Stimulated activated CD4-positive, alpha-beta T cell treated with anti-CD3 and anti-CD28 coated beads, Interleukin-4, amount 100 ng/mL, for 24 hours (primary cell): ENCODE measurements at regions not wholly inside any gene's neighbourhood (a gene's known extent, or its start where the extent isn't known, plus 50 kb on each side); places are given as distances from the start of the nearest gene placed in this dataset.
A peak's percentile ranks its signal among the peaks of the same experiment; 100 is the strongest.

Experiments
- DNase-seq: peaks from one replicate; pipeline ENCODE4 v3.0.0-alpha.2; 2020

DNA sequence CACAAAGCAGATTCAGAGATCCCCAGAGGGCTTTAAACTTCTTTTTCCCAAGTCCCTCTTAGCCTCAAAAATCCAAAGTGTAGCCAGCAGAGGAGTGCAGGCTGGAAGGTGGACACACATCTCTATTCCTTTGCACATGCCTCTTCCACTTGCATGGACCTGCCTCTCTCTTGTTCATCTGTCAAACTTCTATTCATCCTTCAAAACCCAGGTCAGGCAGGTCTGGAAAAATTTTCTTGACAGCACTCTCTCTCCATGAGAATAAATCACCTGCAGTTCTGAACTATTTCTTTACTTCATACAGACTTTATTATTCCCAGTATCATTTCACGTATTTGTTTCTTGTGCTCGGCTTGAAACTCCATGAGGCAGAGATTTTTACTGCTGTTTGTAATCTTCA, 127.5 kb downstream of the SS18 start:
- DNase-seq = no peak

DNA sequence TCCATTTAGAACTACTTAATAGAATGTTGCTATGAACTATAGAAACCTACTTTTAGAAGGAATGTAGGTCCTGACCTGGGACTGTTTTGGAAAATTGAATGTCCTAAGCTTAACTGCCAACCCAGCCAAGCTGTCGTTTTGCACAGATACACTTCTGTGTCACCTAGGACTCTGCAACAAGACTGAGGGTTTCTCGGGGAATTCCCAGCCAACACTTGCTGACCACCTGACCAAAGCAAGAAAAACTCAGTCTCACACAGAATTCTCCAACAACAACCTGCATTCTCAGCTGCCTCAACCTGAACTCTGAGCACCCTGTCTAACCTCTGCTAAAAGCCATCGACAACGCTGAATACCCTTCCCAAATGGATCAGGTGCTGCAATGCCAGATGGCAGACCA, 128.2 kb downstream of the SS18 start:
- DNase-seq = no peak

DNA sequence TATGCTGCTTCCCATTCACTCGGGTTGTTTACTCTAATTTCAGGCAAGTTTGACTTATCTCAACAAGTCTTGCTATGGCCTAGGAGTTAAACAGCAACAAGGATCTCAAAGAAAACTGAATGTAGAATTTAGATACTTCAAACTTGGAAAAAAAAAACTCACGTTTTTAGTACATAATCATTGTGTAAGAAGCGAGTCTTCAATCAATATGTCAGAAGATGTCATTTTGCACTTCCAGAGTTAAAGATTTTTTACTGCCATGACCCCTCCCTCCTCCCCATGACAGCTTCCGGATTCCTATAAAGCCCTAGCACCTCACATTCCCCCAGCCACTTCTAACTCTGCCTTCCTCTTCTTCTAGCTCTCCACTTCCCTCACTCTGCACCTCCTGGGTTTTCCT, 133.4 kb downstream of the SS18 start:
- no peak for DNase-seq

DNA sequence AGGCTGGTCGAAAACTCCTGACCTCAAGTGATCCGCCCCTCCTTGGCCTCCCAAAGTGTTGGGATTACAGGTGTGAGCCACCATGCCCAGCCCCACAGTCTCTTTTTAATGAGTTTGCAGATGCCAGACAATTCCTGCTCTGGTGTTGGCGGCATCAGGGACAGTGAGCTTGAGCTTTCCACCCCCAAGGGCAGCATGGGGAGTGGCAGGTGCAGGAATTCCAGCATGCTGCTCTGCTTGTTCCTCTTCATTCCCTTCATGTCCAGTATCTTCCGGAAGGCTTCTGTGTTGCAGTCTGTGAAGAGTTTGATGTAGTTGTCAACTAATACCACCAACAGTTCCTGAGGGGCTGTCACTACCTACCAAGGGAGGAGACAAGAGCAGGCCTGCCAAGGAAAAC, 137.3 kb downstream of the SS18 start:
- DNase-seq = no peak

DNA sequence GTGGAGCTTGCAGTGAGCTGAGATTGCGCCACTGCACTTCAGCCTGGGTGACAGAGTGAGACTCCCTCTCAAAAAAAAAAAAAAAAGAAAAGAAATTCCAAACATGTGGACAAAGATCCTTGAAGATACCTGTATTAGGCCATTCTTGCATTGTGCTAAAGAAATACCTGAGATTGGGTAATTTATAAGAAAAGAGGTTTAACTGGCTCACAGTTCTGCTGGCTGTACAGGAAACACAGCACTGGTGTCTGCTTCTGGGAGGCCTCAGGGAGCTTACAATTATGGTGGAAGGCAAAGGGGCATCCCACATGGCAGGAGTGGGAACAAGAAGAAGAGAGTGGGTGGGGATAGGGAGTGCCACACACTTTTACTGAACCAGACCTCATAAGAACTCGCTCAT, 140.1 kb downstream of the SS18 start:
- DNase-seq = no peak

DNA sequence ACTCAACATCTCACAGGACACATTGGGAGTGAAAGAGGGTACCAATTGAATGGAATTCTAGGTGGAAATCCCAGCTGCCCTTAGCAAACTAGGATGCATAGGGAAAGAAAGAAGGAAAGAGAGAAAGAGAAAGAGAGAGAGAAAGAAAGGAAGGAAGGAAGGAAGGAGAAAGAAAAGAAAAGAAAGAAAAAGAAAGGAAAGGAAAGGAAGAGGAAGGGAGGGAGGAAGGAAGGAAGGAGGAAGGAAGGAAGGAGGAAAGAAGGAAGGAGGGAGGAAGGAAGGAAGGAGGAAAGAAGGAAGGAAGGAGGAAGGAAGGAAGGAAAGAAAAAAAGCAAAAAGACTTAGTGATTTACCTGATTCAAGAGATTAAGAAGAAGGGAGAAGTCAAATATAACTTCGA, 143.9 kb downstream of the SS18 start:
- DNase-seq = no peak

DNA sequence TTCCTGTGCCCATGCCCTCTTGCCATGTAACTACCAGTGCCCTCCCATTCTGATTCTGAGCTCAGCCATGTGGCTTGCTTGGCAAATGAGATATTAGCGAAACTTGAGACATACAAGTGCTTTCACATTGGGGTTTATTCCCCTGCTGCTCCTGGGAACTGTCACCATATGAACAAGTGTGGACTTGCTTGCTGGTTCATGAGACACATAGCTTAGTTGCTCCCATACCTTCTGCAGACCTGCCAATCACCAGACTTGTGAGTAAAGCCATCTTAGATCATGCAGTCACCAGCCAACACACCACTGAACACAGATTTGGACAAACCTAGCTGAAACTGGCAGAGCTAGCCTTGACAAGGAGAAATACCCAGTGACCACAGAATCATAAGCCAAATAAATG, 155.1 kb downstream of the SS18 start:
- no peak for DNase-seq

DNA sequence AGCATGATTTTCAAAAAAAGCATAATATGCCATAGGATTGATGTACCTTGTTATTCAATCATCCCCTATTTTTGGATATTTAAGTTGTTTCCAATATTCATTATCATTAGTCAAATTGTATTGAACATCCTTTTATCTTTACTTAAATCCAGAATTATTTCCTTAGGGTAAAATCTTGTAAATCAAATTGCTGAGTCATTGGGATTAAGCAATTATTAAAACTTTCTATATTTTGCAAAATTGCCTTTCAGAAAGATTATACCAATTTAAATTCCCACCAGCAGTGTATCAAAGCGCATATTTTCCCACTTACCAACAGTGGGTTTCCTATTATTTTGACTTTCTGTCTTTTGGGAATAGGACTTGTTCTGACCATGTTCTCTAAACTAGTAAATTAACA, 159.3 kb downstream of the SS18 start:
- DNase-seq = no peak

DNA sequence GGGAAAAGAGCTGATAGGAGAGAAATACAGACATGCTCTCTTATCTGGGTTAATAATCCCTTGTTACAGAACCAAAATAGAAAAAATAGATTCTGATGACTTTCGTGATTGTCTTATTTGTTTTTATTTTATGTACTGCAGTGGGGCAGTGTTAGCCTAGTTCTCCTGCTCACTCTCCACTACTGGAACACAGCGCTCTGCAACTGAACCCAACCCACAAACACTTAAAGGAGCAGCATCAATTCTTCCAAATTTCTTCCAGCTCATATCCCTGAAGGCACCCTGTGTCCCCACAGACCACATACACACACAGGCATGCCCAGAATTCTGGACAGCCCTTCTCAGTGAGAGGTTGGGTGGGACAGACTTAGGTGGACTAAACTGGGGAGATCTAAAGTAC, 160.6 kb downstream of the SS18 start:
- DNase-seq = no peak

DNA sequence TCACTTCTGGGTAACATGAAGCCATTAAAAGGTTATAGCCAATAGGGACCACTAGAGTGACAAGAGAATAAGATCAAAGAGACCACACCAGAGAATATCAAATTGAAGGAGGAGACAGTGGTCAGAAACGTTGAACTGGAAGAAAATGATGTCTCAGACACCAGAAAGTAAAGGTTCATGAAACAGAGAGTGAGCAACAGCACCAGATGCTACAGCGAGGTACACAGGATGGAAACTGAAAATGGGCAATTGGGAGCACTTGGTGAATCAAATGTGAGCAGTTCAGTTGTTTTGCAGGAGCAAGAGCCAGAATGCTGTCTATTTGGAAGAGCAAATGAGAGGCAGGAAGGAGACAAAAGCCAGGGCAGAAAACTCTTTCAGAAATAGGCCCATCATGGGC, 162.6 kb downstream of the SS18 start:
- no peak for DNase-seq

DNA sequence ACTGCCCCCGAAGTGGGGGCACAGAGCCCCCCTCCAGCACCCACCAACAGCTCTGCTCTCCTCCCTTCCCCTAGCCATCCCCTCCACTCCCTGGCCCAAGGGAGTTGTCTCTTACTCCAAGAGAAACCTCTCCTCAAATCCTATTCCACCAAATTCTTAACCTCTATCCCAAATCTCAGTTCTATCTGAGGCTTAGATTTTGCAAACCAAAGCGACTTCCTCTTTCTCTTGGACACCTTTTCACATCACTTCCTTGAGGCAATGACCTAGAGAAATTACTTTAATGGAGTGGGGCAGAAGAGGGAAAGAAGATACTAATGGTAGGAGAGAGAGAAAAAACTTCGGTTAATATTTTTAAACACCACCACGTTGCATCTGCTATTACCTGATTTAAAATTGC, 167.2 kb downstream of the SS18 start:
- no peak for DNase-seq

DNA sequence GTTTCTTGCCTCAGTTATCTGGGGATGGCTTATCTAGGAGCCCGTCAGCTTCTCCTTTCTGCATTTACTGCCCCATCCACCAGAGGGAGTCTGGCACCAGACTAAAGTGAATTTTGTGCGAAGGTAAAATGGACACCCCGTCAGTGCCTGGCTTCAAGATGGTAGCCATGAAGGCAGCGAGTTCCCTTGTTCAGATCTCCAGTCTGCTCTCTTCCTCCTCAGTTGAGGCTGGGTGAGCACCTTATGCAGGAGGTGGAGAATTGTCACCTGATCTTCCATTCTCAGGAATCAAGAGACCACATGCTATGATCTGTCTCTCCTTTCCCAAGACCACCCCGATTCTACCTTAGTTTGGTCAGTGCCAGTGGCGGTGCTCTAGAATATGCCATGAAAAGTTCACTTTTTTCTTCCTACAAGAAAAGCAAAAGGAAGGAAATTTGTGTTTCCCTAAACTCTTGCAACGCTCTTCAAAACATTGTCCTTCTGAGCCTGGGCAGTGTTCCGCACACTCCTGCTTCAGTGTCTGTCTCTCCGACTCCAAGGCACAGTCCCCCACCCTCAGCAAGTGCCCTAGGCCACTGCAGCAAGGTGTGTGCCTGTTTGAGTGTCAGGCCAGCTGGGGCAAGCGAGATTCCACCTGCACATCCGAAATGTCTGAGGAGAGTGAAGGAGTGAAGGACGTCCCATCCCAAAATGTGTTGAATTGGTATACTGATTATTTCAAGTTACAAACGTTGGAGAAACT, 168.6 kb downstream of the SS18 start:
- DNase-seq = peak; percentile 24

DNA sequence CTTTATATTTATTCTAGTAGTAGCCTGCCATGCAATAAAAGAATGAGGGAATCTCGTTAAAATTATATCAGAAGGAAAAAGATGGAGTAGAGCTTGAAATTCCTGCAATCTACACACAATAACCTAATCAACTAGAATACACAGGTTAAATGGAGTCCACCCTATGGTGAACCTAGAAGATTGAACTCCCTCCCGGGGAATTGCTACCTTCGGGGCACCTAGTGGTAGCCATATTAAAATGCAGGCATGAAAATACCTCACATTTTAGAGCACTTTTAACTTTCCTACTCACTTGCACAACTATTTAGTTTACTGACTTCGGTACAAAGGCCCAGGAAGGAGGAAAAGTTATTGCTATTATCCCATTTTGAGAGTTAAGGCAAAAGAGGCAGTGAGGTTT, 174.5 kb downstream of the SS18 start:
- no peak for DNase-seq

DNA sequence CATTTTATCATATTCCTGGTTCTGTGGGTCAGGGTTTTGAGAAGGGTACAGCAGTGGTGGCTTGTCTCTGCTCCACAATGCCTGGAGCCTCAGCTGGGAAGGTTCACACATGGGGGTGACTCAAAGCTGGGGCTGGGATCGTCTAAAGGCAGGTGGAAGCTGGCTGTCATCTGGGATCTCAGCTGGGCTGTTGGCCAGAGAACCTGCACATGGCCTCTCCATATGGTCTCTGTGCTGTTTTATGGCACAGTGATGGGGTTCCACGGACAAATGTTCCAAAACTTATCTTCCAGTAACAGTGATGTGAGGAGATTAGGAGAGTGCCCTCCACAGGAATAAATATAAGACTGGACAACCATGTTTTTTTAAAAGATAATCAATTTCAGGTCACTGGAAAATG, 191.4 kb downstream of the SS18 start:
- no peak for DNase-seq

DNA sequence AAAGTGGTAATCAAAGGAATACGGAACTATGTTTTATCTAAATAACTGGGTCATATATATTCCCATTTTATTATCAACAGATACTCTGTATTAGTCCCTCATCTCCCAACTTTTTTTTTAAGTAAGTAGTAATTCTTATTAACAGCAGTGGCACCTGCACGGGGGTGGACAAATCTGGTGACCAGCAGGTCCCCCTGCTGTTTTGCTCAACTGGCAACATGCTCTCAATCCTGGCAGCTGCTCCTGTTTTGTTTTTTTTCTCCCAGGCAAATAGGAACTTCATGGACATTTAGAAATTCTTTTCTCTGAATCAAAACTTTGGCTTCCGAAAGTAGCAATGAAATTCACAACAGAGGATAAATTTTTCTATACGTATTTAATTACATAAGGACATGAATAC, 193.5 kb downstream of the SS18 start:
- no peak for DNase-seq

DNA sequence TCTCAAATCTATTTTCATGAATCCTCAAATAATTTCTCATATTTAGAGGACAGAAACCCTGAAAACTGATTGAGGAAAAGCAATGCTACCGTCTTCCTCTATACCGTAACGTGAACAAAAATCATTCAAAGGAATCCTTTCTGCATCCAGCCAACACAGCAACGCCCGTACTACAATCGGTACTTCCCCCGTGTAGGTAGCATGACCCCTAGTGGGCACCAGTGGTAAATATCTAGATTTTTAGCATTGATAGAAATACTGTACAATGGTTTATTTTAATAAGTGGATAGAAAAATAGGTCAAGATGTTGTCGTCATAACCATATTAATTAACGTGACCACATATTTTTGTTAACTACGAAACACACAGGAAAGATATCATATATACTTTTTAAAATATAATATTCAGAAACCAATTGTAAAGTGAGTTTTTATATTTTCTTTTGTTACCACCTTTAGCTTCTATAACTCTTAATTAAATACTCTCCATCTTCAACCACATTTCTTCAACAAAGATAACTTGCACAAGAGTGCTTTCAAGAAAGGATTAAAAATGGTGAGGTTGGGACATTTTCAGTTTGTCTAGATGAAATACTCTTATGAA, 194.1 kb downstream of the SS18 start:
- DNase-seq = peak; percentile 11

DNA sequence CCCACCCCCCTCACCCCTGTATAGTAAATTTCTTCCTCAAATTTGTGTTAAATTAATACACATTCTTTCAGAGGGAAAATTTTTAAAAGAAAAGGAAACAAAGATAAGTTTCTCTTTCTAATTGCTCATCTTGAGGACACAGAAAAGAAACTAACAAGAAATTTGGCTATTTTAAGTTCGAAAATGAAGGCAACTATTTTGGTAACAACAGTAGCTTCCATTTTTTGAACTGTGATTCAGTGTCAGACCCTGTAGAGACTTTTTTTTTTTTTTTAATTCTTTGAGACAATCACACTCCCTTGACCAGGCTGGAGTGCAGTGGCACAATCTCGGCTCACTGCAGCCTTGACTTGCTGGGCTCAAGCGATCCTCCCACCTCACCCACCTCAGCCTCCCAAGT, 194.9 kb downstream of the SS18 start:
- no peak for DNase-seq

DNA sequence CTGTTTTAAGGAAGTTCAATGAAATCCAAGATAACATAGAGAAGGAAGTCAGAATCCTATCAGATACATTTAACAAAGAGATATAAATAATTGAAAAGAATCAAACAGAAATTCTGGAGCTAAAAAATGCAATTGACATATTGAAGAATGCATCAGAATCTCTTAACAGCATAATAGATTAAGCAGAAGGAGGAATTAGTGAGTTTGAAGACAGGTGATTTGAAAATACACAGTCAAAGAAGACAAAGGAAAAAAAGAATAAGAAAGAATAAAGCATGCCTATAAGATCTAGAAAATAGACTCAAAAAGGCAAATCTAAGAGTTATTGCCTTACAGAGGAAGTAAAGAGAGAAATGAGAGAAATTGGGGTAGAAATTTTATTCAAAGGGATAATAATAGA, 204.1 kb downstream of the SS18 start:
- no peak for DNase-seq

DNA sequence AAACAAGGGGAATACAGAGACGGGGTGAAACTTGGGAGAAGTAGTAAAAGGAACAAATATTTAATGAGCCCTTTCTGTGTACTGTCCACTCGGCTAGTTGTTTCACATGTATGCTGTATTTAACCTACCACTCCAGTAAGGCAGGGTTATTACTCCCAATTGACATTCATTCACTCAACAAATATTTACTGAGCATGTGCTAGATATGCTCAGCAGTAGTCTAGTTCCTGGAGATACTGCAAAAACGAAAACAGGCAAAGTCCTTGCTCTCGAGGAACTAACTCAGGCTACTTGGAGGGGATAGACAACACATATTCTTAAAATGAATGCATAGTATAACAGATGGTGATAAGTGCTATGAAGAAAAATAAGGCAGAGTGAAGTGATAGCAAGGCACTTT, 207.3 kb downstream of the SS18 start:
- no peak for DNase-seq

DNA sequence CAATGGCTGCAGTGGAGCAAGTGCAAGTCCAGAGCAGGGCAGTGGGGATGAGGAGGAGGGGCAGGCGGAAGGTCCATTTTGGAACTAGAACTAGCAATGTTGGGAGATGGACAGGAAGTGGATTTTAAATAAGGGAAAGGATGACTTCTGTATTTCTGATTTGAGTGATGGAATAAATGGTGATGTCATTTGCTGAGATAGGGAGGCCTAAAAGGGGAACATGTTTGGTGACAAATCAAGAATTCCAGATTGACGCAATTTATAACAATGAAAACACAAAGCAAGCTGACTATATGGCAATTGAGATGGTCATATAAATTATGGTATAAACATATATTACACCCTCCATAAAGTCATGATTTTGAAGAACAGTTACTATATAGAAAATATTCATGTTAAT, 209.3 kb downstream of the SS18 start:
- DNase-seq = no peak

DNA sequence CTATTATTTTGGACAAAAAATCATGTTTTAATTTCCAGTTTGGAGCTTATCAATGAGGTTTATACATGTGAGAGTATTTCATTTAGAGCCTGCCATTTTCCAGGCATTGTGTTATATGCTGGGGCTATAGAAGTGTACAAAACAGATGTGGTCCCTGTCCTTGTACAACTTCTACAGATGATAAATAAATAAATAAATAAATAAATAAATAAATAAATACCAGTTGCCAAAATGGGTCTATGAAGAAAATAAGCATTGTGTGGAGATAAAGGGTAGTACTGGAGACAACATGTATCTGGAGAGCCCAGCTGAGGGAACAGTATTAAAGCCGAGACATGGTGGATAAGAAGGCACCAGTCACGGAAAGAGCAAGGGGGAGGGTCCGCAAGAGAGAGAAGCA, 210.0 kb downstream of the SS18 start:
- no peak for DNase-seq

DNA sequence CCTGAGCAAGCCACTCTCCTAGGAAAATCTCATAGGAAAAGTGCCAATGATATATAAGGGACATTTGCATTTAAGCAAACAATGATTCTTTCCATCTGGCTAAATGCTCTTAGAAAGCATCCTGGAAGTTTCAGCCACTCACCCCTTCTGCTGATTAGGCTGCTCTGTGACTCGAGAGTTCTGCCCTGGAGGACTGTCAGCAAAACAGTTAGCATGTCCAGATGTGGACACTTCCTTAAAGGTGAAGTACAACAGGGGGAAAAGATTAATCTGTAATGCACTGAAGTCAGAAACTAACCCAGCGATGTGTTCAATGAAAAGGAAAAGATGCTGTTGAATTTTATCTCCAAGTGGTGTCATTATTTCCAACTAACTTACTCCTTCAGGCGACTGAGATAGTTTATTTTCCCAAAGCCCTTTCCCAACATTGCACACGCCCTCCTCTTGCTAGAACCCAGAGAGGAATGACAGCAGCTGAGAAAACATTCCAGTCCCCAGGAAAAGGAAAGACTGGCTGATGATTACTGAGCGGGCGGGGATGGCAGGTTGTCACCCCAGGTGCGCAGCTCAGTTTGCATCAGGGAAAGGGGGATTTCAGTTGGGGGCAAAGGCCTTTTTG, 214.0 kb downstream of the SS18 start:
- no peak for DNase-seq

DNA sequence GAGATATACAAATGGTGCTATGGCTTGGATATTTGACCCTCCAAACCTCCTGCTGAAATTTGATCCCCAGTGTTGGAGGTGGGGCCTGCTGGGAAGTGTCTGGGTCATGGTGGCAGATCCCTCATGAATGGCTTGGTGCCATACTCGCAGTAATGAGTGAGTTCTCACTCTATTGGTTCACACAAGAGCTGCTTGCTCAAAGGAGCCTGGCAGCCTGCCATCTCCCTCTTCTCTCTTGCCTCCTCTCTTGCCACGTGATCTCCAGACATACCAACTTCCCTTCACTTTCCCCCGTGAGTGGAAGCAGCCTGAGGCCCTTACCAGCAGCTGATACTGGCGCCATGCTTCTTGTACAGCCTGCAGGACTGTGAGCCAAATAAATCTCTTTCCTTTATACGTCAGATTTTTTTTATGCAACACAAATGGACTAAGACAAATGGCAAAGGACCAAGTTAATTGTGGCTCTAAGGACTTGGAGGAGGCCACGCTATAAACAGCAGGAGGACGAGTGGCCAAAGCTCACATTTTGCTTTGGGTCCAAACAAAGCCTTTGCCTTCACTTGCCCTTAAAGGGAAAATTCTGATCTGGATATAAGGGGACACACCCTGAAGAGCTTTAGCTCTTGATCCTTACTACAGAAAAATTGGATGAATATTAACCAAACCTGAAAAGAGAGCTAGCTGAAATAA, 214.7 kb downstream of the SS18 start:
- DNase-seq = no peak

DNA sequence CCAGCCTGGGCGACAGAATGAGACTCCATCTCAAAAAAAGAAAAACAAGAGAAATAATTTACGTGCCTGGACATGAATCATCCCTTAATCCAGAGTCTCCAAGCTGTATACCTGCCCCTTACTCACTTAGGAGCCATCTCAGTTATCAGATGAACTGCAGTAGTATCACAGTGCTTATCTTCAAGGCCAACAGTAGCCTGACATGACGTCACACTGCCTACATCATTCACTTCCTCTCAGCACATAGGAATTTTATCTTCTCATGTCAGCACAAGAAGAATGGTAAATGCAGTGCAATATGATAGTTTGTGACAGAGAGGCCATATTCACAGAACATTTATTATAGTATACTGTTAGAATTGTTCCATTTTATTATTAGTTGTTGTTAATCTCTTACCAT, 216.6 kb downstream of the SS18 start:
- no peak for DNase-seq
